Body of pancreas (tissue), 4 donors: ENCODE measurements at regions not wholly inside any gene's neighbourhood (a gene's known extent, or its start where the extent isn't known, plus 50 kb on each side); places are given as distances from the start of the nearest gene placed in this dataset.

Source experiments
- ATAC-seq: fragments of 150-250 bp; one replicate; pipeline ENCODE4 v1.9.1; 2016
- DNase-seq, 4 donors: peaks; one replicate each; pipeline ENCODE4 v3.0.0-alpha.2; 2019
- H3K27ac ChIP-seq, 4 donors: fragments of 200-600 bp; sonication (generic); 1 replicate in 3 of 4; 2 replicates in 1 of 4; pipeline versions ENCODE4 v1.5.1 to v1.6.1; 2016 to 2019; ENCODE audit warnings: mild to moderate bottlenecking in 1 of 4, mixed read lengths in 1 of 4, moderate library complexity in 1 of 4
- H3K27me3 ChIP-seq, 2 donors: fragments of 200-600 bp; sonication (generic); one replicate each; pipeline ENCODE4 v1.6.0; 2016; ENCODE audit warnings: mild to moderate bottlenecking in 1 of 2
- H3K36me3 ChIP-seq, 2 donors: fragments of 200-600 bp; sonication (generic); replicated peaks in 1 of 2; 2 replicates each; pipeline ENCODE4 v1.5.1; 2016; ENCODE audit warnings: low read depth in 2 of 2; ENCODE audit not compliant: insufficient read depth in 1 of 2
- H3K4me1 ChIP-seq: fragments of 200-600 bp; sonication (generic); one replicate; pipeline ENCODE4 v1.6.0; 2016
- H3K4me3 ChIP-seq, 2 donors: fragments of 200-600 bp; sonication (generic); 1 replicate in 1 of 2; 2 replicates in 1 of 2; pipeline ENCODE4 v1.5.1; 2016 to 2019
- H3K9me3 ChIP-seq, 3 donors: fragments of 200-600 bp; sonication (generic); 1 replicate in 2 of 3; 2 replicates in 1 of 3; pipeline ENCODE4 v1.5.1; 2016
- CTCF ChIP-seq, 7 experiments: fragments of 450-650 bp in 4 of 7; fragments of 200-600 bp in 3 of 7; sonication (generic) in 3 of 7; IDR thresholded peaks; one replicate each; pipeline ENCODE4 v1.5.1; 2016 to 2019; ENCODE audit warnings: antibody characterized with exemption in 7 of 7
- POLR2A ChIP-seq, 3 donors: fragments of 450-650 bp; IDR thresholded peaks; one replicate each; pipeline ENCODE4 v1.6.1; 2016; ENCODE audit warnings: antibody characterized with exemption in 3 of 3, mild to moderate bottlenecking in 2 of 3
- WGBS, 2 donors: methylation state at CpG; one replicate each; pipeline ENCODE4 v1.1.5; 2017; 5-methylcytosine and 5-hydroxymethylcytosine counted together
- intact Hi-C: fragments of 100-400 bp; cut with DNase I; formaldehyde crosslinking; loops from one replicate; pipeline ENCODE4 v1.15.1; 2023

- Histone ChIP-seq H3K4me1 (no peaks in the 10 kb centered on the region), H3K36me3 (no peaks in the 10 kb centered on the region), H3K9me3 (no peaks in the 10 kb centered on the region), H3K27ac (no peak overlapping the region), H3K27me3 (no peaks in the 10 kb centered on the region), H3K4me3 (no peak overlapping the region)
- WGBS, 2 donors: 54 to 59% methylated on average over 4 of the region's 4 CpGs
- intact Hi-C loops: no loop called here
- ATAC-seq: no peak
- TF ChIP-seq POLR2A (IDR thresholded peaks at IDR 0.05) (no peak), CTCF (IDR thresholded peaks at IDR 0.05) (no peak)
- DNase-seq: no peak
These were observed 138.0 kb upstream of the NFIB start for GRCh38 chr9:14451949-14452348.

GRCh38 chr9:14447103-14447502 is 133.2 kb upstream of the NFIB start:
- Histone ChIP-seq H3K4me3 (no peak overlapping the region), H3K36me3 (no peaks in the 10 kb centered on the region), H3K4me1 (no peaks in the 10 kb centered on the region), H3K27ac (no peak overlapping the region), H3K9me3 (no peaks in the 10 kb centered on the region), H3K27me3 (no peaks in the 10 kb centered on the region)
- ATAC-seq: no peak
- 80 to 82% methylated on average over 3 of the region's 3 CpGs for WGBS, 2 donors
- no peak for DNase-seq
- no peak for TF ChIP-seq CTCF (IDR thresholded peaks at IDR 0.05)
- no peak for TF ChIP-seq POLR2A (IDR thresholded peaks at IDR 0.05)
- intact Hi-C loops: no loop called here

- DNase-seq (no peak), ATAC-seq (no peak)
- no peaks in the 10 kb centered on the region for H3K27me3 ChIP-seq
- H3K4me3 ChIP-seq: no peak overlapping the region
- TF ChIP-seq CTCF (IDR thresholded peaks at IDR 0.05) (no peak), POLR2A (IDR thresholded peaks at IDR 0.05) (no peak)
- H3K27ac ChIP-seq: no peak overlapping the region
- H3K4me1 ChIP-seq: no peaks in the 10 kb centered on the region
- no peaks in the 10 kb centered on the region for H3K36me3 ChIP-seq
- intact Hi-C loops: no loop called here
- H3K9me3 ChIP-seq: no peaks in the 10 kb centered on the region
- WGBS, 2 donors: 87% methylated on average over 3 of the region's 3 CpGs
These were observed 132.0 kb upstream of the NFIB start for GRCh38 chr9:14445946-14446345.

- Histone ChIP-seq H3K27ac (no peak overlapping the region), H3K27me3 (no peaks in the 10 kb centered on the region), H3K36me3 (no peaks in the 10 kb centered on the region), H3K9me3 (no peaks in the 10 kb centered on the region), H3K4me3 (no peak overlapping the region), H3K4me1 (no peaks in the 10 kb centered on the region)
- intact Hi-C loops: no loop called here
- DNase-seq (no peak), ATAC-seq (no peak)
- TF ChIP-seq POLR2A (IDR thresholded peaks at IDR 0.05) (no peak), CTCF (IDR thresholded peaks at IDR 0.05) (no peak)
- WGBS, 2 donors: 73 to 82% methylated on average over 6 of the region's 6 CpGs
These were observed 129.0 kb upstream of the NFIB start for GRCh38 chr9:14442956-14443355.

- Histone ChIP-seq H3K27me3 (no peaks in the 10 kb centered on the region), H3K36me3 (no peaks in the 10 kb centered on the region), H3K4me3 (no peak overlapping the region), H3K4me1 (no peaks in the 10 kb centered on the region), H3K9me3 (no peaks in the 10 kb centered on the region), H3K27ac (no peak overlapping the region)
- intact Hi-C loops: no loop called here
- 79 to 86% methylated on average over 10 of the region's 10 CpGs for WGBS, 2 donors
- ATAC-seq: no peak
- peak in 1 of 7 experiments; percentile 4 for TF ChIP-seq CTCF (IDR thresholded peaks at IDR 0.05)
- no peak for TF ChIP-seq POLR2A (IDR thresholded peaks at IDR 0.05)
- no peak for DNase-seq
These were observed 128.2 kb upstream of the NFIB start for GRCh38 chr9:14441976-14442651.
